NB4 (cell line): ENCODE measurements at regions not wholly inside any gene's neighbourhood (a gene's known extent, or its start where the extent isn't known, plus 50 kb on each side); places are given as distances from the start of the nearest gene placed in this dataset.

Experiments
- DNase-seq: peaks from one replicate; pipeline ENCODE4 v3.0.0; 2010; ENCODE audit warnings: low read depth
- H3K4me3 ChIP-seq: one replicate; pipeline ENCODE4 v1.5.1; 2011; ENCODE audit warnings: mild to moderate bottlenecking, low read depth, low read length, moderate library complexity
- CTCF ChIP-seq: IDR thresholded peaks from one replicate; pipeline ENCODE4 v1.5.1; 2012; ENCODE audit warnings: low read depth, low read length
- MAX ChIP-seq: IDR thresholded peaks from 2 replicates; pipeline ENCODE4 v1.6.1; 2011; ENCODE audit warnings: low read depth, low read length
- MYC ChIP-seq: IDR thresholded peaks from 2 replicates; pipeline ENCODE4 v1.6.1; 2011; ENCODE audit warnings: low read depth, low read length
- POLR2A ChIP-seq: IDR thresholded peaks from 2 replicates; pipeline ENCODE4 v1.6.1; 2011; ENCODE audit warnings: mild to moderate bottlenecking; ENCODE audit not compliant: insufficient read length; ENCODE audit errors: extremely low read depth

GRCh38 chr3:48084929-48085328, 68.7 kb upstream of the MAP4 start:
- TF ChIP-seq MYC (no peak), MAX (no peak), CTCF (no peak), POLR2A (no peak)
- no peak overlapping the region for H3K4me3 ChIP-seq
- DNase-seq, result no peak

- TF ChIP-seq MYC, result no peak
- no peak for TF ChIP-seq CTCF
- no peak for TF ChIP-seq MAX
- no peak for TF ChIP-seq POLR2A
- DNase-seq, result no peak
- H3K4me3 ChIP-seq, result no peak overlapping the region
These were observed 68.0 kb upstream of the MAP4 start for GRCh38 chr3:48084170-48084569.

- no peak for TF ChIP-seq MAX
- TF ChIP-seq POLR2A, result no peak
- no peak for TF ChIP-seq MYC
- no peak for TF ChIP-seq CTCF
- no peak for DNase-seq
- no peak overlapping the region for H3K4me3 ChIP-seq
These were observed 66.5 kb upstream of the MAP4 start for GRCh38 chr3:48082580-48083184.

GRCh38 chr3:48077815-48078214, 61.6 kb upstream of the MAP4 start:
- H3K4me3 ChIP-seq, result no peak overlapping the region
- TF ChIP-seq MYC, result no peak
- no peak for TF ChIP-seq CTCF
- no peak for DNase-seq

GRCh38 chr3:48070030-48070429, 53.8 kb upstream of the MAP4 start:
- TF ChIP-seq CTCF (no peak), POLR2A (no peak), MYC (no peak), MAX (no peak)
- H3K4me3 ChIP-seq, result no peak overlapping the region
- DNase-seq, result no peak

GRCh38 chr3:48069339-48069738, 53.1 kb upstream of the MAP4 start:
- no peak overlapping the region for H3K4me3 ChIP-seq
- no peak for DNase-seq
- no peak for TF ChIP-seq POLR2A
